T-helper 1 cell (primary cell): ENCODE measurements at regions not wholly inside any gene's neighbourhood (a gene's known extent, or its start where the extent isn't known, plus 50 kb on each side); places are given as distances from the start of the nearest gene placed in this dataset.

Source experiments
- DNase-seq, 5 donors: peaks; one replicate each; pipeline ENCODE4 v3.0.0-alpha.2; 2012 to 2020

DNA sequence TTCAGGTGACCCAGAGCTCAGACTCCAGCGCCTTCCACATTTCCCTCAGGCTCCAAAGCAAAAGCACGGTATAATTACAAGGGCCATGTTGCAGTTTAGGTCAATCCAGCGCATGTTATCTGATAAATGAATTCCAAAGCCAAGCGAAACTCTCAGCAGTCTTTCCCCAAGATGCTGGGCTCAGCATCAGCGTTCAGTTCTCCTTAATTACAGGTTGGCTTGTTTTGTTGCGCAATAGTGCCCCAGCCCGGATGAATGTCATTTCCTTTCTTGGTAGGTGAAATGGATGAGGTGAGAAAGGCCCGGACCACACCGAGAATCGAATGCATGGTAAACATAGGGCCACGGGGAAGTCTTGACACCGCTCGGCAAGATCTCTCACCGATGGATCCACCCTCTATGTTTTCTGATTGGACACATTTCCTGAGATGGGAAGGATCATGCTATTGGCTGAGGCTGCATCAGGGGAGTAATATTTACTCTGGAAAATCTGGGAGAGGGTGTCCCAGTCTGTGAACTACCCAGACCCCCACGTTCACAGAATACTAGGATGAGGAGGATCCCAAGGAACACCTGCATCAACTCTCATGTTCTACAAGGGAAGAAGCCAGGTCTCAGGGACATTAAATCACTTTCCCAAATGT lies 221.2 kb upstream of the ANKRD55 start:
- DNase-seq = peak in 1 of 5 donors; percentile 14

DNA sequence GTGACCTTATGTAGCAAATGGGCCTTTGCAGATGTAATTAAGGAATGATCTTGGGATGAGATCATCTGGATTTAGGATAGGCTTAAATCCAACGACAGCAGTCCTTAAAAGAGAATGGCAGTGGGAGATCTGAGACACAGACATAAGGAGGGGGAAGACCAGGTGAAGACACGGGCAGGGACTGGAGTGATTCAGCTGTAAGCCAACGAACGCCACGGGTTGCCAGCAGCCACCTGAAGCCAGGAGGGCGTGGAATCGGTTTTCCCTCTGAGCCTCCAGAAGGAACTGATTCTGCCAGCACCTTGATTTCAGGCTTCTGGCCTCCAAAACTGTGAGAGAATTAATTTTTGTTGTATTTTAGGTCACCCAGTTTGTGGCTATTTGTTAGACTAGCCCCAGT lies 218.6 kb upstream of the ANKRD55 start:
- DNase-seq = no peak

- no peak for DNase-seq
Measured at GRCh38 chr5:56450766-56451165, 217.6 kb upstream of the ANKRD55 start.

DNA sequence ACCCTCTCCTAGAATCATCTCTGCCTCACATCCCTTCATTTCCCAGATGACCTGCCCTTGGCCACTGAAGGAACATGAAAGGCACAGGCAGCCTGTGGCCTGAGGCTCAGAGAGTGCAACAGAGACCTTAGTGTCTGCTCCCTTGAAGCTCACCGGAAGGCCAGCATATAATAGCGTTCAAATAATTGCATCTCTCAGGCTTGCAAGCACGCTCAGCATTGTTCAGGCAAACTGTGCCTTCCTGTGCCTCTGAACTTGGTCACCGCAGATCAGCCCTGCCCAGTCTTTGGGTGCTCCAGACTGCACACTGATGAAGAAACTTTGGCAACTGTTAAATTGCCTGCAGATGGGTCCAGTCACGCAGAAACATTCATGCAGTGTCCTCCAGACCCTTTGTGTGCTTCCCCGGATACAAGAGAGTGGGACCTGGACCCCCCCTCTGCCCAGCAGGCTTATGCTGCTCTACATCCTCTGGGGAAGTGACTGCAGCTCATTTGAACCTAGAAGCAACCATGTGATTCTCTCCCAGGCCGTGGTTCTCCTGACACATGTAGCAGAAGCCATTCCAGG lies 216.0 kb upstream of the ANKRD55 start:
- DNase-seq = no peak

- no peak for DNase-seq
Measured at GRCh38 chr5:56447656-56448055, 214.5 kb upstream of the ANKRD55 start.

DNA sequence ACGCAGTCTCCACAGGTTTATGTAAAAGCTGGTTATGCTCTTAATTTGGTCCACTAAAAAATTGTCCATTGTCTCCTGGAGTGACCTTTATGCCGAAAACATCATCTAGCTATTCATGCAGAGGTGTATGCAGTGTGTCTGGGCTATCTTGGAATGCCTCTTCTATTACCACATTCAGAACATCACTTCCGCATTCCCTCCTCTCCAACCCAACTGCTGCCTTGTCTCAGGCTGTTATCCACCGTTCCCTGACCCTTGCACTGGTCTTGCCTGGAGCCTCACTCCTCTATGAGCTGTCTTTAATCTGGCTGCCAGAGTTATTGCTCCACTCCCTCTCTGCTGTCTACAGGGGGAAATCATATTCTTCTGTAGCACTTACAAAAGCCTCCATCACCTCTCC lies 214.1 kb upstream of the ANKRD55 start:
- no peak for DNase-seq

- no peak for DNase-seq
Measured at GRCh38 chr5:56446728-56447127, 213.6 kb upstream of the ANKRD55 start.

- DNase-seq = no peak
Measured at GRCh38 chr5:56443826-56444225, 210.7 kb upstream of the ANKRD55 start.

DNA sequence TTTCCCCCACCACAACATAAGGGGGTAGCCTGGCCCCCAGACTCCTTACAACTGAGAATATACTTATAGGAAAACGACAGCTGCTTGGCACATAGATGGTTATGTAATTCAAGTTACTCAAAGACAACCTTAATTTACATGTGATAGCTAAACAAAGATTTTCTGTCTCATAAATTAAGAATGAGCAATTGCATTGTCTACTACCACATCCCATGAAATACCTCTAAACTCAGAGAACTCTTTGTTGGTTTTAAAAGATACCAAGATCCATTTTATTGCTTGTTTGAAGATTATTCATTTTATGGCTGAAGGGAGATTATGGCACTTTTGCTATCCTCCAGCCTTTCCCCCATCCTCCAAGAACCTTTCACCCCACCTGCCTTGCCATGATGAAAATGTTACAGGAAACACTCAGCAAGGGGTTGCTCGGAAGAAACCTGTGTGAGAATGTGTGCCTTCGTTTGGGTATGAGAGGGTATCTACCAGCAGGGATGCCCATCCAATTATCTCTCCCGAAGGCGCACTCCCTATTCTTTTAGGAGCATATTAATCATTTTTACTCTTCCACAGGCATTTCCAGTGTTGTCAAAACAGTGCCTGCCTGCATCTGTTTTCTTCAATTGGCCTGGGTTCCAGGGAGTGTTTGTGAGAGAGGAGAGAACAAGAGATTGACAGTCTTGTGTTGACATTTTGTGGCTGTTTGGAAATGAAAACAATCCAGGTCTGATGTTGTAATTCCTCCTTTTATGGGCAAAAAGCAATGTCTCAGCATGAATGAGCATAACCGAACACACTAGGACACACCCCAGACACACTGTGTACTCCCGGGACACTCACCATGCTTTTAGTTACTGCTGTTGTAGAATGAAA lies 208.0 kb upstream of the ANKRD55 start:
- DNase-seq = no peak

DNA sequence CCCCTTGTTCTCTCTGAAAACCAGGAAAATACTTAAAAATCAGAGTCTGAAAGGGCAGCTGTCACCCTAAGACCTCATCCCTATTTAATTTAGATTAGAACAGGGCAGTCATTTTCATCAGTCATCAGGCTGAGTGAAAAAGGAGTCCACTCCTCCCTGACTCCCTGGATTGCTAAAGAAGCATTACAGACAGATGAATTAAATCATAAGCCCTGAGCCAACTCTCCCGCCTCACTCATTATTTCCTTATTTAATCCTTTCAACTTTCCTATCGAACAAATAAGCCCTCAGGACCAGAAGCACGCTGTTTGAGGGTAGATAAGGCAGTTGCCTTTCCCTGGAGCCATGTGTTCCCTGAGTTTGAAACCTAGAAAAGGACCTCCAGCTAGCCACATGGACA lies 201.9 kb upstream of the ANKRD55 start:
- DNase-seq = no peak

DNA sequence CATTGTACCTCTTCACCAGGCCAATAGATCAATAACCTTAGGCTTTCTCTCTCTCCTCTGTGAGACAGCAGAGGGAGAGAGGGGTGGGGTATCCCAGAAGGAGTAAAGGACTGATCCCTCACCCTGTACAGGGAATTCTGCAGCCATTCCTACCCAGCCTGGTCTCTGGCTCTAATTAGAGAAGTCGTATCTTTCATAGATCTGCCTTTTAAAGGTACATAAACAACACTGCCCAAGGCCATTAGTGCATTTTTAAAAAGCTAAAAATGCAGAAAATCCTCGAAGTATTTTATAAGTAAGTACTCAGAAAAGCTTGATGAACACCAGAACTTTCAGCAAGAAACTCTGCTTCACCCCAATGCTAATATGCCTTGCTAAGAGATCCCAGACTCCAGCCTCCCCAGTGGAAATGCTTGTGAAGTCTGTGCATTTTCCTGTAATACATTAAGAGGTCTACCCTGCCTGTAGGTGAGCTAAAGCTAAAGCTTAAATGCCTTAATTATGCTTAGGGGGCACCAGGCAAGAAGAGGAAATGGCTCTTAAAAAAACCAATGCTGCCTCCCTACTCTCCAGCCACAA lies 200.0 kb upstream of the ANKRD55 start:
- DNase-seq = no peak

DNA sequence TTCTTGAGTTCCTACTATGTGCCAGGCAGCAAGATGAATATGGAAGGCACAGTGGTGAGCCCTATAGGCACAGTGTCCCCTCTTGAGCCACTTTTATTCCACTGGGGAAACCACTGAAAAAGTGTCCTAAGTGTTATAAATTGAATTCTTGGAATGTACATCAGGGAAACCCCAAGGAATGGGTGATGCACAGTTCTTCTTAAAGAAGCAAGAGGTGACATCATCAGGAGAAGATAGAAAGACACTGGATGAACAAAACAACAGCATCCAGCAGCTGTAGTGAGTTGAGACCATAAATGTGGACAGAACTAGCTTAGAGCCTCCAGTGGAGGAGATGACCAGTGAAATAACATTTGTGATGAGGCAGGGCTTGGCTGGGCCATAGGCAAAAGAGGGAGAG lies 199.2 kb upstream of the ANKRD55 start:
- DNase-seq = no peak

DNA sequence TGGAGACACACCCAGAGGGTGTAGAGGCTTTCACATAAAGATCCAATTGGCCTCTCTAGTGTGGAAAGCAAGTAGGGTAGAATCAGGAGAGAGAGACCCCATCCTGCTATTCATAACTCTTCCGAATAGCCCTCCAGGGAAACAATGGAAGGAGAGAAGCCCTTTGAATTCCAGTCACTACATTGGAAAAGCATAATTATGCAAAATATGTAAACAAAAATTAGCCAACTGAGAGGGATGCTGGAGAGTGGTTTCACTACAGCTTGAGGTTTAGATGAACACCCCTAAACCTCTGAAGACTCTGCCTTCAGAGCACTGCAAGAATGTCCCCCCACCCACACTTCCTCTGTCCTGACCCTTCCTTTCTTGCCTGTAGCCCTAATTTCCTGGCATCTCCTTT lies 197.3 kb upstream of the ANKRD55 start:
- no peak for DNase-seq

- DNase-seq = no peak
Measured at GRCh38 chr5:56429110-56429561, 196.0 kb upstream of the ANKRD55 start.

- DNase-seq = no peak
Measured at GRCh38 chr5:56426693-56427092, 193.6 kb upstream of the ANKRD55 start.

DNA sequence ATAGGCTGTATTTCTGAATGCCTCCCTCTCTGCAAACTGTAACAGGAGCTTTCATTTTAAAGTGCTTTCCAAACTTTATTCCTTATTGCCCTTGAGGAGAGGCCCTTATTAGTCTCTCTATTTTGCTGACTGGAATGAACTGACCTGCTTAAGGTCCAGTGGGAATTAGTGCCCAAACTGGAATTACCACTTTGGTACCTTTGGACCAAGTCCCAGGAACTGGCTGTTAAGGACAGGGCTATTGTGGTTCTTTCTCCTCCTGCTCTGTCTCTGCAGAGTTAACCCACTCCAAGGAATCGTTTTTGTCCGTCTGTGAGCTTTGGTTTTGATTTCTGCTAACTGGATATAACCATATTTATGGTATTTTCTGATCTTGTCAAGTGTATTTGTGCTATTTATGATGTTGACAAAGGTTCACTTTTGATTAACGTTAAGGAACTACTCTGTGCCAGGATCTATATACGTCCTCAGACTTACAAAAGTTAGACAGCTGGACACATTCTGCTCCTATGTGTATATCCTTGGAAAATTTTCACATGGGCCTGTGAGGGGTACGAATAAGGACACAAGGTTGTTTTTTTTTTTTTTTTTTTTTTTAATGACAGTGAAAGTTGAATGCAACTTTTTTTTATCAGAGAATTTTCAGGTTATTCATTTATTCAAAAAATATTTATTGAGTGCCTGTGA lies 189.1 kb upstream of the ANKRD55 start:
- no peak for DNase-seq

DNA sequence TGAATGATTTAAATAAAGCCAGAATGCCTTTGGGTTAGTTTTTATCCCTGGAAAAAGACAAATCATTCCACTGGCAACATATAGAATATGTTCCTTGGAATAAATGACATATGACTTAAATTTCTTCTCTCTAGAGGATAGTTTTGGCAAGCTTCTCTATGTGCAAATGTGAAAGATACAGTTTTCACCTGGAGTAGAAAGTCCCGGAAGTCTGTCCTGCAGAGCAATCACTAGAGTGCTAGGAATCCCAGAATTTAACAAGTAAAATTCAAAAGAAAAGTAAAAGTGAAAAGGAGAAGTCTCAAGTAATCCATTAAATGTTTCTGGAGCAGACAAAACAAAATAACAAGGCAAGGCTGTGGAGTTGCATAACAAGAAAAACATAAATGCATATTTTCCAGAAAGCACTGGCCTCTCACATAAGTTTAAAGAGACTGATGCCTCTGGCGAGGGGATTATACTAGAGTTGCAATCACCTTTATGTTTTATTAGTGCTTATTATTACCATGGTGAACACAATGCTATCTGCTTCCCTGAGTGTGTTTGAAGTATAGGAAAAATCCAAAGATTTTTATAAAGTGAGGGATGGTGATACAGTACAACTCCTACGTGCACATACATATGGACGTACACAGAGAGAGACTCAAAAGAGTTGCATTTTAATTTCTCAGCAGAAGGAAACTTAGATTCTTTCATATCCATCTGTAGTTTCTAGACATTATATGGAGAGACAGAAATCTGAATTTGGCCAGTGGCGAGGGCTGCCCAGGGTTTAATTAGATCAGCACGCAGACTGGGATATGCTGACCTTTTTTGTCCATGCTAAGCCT lies 188.3 kb upstream of the ANKRD55 start:
- no peak for DNase-seq

DNA sequence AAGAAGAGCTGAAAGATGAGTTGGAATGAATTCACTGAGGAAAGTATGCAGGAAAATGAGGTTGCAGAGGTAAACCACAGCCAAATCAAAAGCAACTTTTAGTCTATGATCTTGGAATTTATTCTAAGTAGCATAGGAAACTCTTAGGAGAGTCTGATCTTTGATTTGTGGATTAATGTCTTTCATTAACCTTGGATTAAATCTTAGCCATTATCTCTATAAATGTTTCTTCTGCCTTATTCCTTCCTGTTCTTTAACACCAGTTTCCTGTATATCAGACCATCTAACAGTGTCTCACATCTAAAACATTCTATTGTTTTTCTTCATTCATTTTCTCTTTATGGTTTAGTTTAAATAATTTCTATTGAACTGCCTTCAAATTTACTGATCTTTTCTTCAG lies 187.2 kb upstream of the ANKRD55 start:
- DNase-seq = no peak

GRCh38 chr5:56419667-56420066 lies 186.5 kb upstream of the ANKRD55 start:
- no peak for DNase-seq

- DNase-seq = no peak
Measured at GRCh38 chr5:56415356-56415765, 182.2 kb upstream of the ANKRD55 start.

GRCh38 chr5:56414066-56414465 lies 180.9 kb upstream of the ANKRD55 start:
- DNase-seq = no peak

DNA sequence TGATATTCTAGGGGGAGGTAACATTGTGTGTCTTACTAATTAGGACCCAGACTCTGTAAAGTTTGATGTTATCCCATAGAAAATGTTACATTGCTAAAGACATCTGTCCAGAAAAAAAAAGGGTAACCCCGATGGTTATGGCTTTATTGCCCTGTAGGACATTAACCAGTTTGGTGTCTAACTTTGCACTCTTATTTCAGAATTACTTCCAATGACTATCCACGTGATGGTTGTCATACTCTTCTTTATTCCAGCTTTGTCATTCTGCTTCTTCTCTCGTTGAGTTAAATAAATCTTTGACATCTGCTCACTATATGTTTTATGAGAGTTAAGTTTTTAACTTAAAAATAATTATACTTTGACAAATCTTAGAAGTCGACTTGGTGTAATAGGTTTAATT lies 180.4 kb upstream of the ANKRD55 start:
- no peak for DNase-seq
